NB4 (cell line): ENCODE measurements at regions not wholly inside any gene's neighbourhood (a gene's known extent, or its start where the extent isn't known, plus 50 kb on each side); places are given as distances from the start of the nearest gene placed in this dataset.

ENCODE experiments used
- DNase-seq: peaks from one replicate; pipeline ENCODE4 v3.0.0; 2010; ENCODE audit warnings: low read depth
- H3K4me3 ChIP-seq: one replicate; pipeline ENCODE4 v1.5.1; 2011; ENCODE audit warnings: mild to moderate bottlenecking, low read depth, low read length, moderate library complexity
- MYC ChIP-seq: IDR thresholded peaks from 2 replicates; pipeline ENCODE4 v1.6.1; 2011; ENCODE audit warnings: low read depth, low read length
- POLR2A ChIP-seq: IDR thresholded peaks from 2 replicates; pipeline ENCODE4 v1.6.1; 2011; ENCODE audit warnings: mild to moderate bottlenecking; ENCODE audit not compliant: insufficient read length; ENCODE audit errors: extremely low read depth
- TF ChIP-seq, protein P1 (sequence below): IDR thresholded peaks from 2 replicates; pipeline ENCODE4 v1.6.1; 2011; ENCODE audit warnings: low read depth, low read length
- TF ChIP-seq, protein P2 (sequence below): IDR thresholded peaks from one replicate; pipeline ENCODE4 v1.5.1; 2012; ENCODE audit warnings: low read depth, low read length

DNA sequence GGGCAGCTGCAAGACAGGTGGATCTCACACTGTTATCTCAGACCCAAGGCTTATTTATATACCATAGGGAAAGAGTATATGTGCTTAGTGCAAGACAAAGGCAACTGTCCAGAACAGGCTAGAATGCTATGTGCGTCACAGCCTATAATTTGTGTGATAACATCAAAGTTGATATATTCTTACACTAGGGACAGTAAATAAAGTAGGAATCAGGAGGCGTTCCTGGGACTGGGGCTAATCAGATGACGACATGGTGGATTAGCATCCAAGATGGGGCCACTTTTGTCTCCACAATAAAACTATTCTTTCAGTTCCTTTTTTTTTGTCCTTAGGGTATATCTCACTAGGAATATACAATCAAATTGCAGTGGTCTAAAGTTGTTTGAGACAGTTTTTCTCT, 54.9 kb upstream of the IER3 start:
- H3K4me3 ChIP-seq, result no peak overlapping the region
- DNase-seq, result no peak
- TF ChIP-seq POLR2A (no peak), MYC (no peak)
- TF ChIP-seq, protein P1, sequence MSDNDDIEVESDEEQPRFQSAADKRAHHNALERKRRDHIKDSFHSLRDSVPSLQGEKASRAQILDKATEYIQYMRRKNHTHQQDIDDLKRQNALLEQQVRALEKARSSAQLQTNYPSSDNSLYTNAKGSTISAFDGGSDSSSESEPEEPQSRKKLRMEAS, result no peak
- TF ChIP-seq, protein P2, sequence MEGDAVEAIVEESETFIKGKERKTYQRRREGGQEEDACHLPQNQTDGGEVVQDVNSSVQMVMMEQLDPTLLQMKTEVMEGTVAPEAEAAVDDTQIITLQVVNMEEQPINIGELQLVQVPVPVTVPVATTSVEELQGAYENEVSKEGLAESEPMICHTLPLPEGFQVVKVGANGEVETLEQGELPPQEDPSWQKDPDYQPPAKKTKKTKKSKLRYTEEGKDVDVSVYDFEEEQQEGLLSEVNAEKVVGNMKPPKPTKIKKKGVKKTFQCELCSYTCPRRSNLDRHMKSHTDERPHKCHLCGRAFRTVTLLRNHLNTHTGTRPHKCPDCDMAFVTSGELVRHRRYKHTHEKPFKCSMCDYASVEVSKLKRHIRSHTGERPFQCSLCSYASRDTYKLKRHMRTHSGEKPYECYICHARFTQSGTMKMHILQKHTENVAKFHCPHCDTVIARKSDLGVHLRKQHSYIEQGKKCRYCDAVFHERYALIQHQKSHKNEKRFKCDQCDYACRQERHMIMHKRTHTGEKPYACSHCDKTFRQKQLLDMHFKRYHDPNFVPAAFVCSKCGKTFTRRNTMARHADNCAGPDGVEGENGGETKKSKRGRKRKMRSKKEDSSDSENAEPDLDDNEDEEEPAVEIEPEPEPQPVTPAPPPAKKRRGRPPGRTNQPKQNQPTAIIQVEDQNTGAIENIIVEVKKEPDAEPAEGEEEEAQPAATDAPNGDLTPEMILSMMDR, result no peak

DNA sequence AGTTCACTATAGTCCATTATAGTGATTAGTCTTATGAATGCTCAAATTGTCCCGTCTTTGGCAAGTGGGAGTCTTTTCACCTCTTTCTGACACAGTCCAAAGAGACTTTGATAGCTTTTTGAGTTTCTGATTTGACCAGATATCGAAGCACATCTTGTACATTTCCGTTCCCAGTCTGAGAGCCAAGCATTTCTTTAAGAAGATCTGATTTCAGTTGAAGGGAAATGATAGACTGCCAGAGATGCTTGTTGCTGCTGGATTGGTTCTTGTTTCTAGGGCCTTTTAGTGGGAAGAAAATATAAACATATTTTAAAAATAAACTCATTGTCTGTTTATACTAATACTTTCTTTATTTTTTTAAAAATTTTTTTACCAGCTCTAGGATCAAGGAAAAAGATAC, 54.1 kb upstream of the IER3 start:
- TF ChIP-seq POLR2A (no peak), MYC (no peak)
- TF ChIP-seq, protein P1, result no peak
- TF ChIP-seq, protein P2, result no peak
- no peak overlapping the region for H3K4me3 ChIP-seq
- DNase-seq, result no peak

DNA sequence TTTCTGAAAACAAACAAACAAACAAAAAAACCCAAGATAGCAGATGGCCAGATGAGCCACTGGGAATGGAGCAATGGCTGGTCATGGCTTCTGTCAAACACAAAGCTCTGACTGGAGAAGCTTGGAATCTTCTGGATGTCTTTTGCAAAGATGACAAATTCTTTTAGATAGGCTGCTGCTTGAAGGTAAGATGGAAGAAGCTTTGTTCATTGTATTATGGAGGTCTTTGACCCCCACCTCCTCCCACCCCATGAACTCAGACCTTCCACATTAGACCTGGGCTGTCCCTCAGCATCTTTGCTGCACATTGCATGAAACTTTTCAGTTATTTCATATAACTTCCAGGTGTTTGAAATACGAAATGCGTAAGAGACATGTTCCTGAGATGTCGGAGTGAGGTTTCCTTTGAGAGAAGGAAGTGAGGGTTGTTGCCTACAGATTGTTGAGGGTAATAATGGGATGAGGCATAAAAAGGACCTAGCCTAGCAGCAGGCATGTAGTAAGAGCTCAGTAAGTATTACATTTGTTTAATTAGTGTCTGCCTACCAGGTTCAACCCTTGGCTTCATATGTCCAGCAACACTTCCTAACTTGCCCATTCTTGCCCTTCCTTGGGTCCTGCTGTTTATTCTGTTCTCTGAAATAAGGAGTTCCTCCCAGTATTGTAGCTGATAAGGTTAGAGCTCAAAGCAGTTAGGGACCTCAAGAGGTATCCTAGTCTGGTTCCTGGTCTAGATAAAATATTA, 51.4 kb upstream of the IER3 start:
- no peak overlapping the region for H3K4me3 ChIP-seq
- TF ChIP-seq, protein P1, result no peak
- TF ChIP-seq, protein P2, result no peak
- TF ChIP-seq POLR2A (no peak), MYC (no peak)
- no peak for DNase-seq
